Suppressor macrophage (primary cell): ENCODE measurements at regions not wholly inside any gene's neighbourhood (a gene's known extent, or its start where the extent isn't known, plus 50 kb on each side); places are given as distances from the start of the nearest gene placed in this dataset.
"Not testable (repeated sequence)": the region's sequence is repeated elsewhere in the genome, so short reads cannot be mapped to it uniquely, and the experiment has no call there.

Experiments used
- DNase-seq, 4 experiments: peaks; one replicate each; pipeline ENCODE4 v3.0.0-alpha.2; 2020 to 2022

DNA sequence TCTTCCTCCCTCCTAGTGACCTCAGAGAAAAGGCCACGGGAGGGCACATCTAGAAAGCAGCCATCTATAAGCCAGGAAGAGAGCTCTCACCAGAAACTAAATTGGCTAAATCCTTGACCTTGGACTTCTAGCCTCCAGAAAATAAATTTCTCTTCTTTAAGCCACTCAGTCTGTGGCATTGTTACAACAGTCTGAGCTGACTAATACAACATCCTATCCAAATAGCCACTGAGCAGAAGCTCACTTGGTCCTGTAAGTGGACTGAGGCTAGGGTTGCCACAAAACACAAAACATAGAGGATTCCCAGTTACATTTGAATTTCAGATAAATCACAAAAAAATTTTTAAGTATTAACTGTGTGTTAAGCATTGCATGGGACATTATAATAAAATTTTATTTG is 383.4 kb downstream of the MLLT3 start:
- no peak for DNase-seq

DNA sequence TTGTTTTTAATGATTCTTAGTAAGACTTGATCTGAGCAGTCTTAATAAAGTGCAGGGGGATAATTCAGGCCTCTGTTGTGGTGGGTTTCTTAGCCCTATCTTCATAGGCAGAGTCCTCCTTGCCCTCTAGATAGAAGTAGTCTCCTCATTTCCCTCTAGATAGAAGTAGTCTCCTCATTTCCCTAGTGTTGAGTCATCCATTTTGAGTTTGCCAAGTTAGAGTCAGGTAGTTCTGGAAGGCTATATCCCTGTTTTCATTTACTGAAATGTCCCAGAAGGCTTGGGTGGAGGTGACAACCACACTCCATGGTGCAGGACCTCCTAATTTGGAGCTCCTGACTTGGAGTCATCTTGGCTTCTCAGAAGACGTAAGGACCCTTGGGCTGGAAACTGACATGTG is 384.6 kb downstream of the MLLT3 start:
- DNase-seq, result no peak

DNA sequence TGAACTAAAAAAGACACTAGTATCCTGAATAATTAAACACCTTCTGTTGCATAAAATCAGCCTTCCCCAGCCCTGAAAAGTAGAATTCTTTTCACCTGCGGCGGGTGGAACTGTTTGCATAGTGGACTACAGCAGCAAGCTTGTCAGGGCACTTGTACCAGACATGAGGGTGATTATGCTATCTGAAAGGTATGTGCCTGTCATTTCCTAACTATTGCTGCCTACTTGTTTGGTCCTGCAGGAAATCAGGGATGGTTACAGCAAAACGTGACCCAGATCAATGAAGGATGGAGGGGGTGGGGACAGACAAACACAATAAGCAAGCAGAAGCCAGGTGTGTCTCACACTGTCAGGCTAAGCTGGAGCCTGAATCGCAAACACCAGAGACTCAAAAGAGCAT is 385.6 kb downstream of the MLLT3 start:
- no peak for DNase-seq

DNA sequence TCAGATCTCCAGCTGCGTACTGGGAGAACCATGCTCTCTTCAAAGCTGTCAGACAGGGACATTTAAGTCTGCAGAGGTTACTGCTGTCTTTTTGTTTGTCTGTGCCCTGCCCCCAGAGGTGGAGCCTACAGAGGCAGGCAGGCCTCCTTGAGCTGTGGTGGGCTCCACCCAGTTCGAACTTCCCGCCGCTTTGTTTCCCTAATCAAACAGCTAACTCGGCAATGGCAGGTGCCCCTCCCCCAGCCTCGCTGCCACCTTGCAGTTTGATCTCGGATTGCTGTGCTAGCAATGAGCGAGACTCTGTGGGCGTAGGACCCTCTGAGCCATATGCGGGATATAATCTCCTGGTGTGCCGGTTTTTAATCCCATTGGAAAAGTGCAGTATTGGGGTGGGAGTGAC is 387.1 kb downstream of the MLLT3 start:
- not testable (repeated sequence) for DNase-seq

DNA sequence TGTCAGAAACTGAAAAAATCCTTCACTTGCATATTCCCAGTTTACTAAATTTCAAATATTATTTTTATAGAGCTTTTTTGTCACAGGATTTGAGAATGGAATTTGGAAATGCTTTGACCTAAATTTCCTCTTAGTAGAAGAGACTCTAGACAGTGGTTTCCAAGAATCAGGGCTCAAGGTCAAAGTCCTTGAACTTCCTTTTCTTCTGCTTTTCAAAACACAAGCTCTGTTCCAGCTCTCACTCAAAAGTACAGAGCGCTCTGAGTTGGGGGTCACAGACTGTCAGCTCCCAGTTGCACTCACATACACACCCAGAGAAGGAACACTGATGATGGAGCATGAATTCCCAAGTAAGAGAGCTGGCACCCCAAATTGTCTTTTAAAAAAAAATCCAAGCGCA is 394.2 kb downstream of the MLLT3 start:
- no peak for DNase-seq

DNA sequence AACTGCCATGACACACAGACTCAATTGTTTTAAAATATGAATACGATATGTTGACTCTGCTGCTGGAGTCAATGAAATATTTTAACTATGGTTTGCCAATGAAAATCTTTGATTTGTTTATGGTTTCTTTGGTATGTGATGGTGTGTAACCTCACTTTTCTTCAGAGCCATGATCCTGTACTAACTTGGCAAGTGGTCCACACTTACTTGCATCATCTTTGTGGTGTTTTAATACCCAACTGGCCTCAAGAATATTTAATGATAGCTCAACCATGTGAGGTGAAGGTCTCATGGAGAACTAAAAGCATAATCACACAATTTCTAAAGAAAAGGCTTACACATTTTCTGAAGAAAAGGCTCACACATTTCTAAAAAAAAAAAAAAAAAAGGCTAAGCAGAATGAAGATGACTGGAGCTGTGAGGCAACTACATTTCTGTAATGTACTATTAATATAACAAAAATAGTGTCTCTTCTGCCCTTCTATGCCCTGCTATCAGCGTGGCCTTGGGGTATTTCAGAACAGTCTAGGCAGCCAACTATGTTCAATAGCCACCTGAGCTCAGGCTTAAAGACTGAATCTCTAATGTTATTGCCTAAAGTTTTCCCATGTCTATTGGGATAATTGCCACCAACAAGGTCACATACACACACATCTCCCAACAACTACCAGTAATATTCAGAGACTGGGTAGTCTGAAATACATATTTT is 395.0 kb downstream of the MLLT3 start:
- DNase-seq, result no peak

DNA sequence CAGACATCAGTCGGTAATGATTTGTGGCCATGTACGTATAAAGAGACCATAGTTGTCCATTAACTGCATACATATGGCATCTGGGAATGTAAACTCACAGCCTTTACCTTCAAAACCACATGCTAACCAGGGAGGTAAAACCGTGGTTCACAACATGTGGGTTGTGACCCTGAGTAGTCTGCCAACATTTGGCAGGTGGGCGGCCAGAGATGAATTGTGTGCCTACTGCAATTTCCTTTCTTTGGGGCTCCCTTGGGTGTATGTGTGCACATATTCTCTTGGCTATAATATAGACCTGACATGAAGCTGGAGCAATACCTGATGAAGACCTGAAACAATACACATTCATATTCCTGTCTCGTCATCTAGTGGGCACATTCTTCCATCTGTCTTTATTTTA is 396.0 kb downstream of the MLLT3 start:
- DNase-seq, result no peak

DNA sequence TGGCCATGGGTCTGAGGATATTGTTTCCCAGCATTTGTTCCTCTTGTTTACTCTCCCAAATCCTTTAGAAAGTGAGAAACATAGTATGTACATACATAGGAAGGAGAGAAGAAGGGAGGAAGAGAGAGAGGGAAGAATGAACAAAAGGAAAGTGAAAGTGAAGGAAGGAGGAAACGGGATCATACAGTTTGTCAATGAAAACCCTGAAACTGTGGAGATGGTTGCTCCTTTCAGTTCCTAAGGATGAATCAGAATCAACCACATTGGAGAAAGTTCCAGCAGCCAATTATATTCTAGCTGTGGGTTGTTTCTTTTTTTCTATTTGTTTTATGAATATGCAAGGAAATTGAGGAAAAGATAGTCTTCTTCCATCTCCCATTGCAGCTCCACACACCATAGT is 396.5 kb downstream of the MLLT3 start:
- no peak for DNase-seq

DNA sequence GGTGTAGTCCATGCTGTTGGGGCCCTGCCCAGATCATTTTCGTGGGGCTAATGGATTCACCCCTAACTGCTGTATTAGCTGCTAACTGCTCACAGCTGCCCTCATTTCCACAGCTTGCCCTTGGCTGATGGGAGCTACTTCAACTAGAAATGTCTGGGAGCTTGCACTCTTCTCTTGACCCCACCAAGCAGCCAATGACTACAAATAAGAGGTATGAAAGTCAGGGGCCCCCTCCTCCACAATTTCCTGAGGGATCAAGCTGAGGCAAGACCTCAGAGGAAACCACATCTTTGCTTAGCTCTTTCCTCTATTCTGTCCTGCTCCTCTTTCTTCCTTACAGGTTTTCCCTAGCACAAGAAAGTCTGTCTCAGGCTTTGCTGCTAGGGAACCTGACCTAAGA is 397.5 kb downstream of the MLLT3 start:
- no peak for DNase-seq

GRCh38 chr9:20220286-20220685 is 402.0 kb downstream of the MLLT3 start:
- DNase-seq, result no peak

DNA sequence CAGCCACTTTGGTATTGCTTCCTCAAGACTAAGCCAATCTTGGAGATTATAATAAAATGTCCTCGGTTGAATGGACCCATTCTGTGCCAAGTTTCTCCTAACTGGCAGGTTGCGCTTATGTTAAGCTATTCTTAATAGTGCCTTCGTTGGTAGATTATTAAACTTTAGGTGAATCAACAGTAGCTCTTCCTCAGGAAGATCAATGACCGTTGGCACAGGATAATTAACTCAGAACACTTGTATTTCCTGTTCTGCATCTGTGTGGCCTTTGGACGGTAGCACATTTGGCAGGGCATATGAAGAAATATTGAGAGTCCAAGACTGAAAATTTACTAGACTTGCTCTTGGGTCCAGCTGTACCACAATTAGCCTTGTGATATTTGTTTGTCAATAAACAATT is 402.9 kb downstream of the MLLT3 start:
- DNase-seq, result no peak

DNA sequence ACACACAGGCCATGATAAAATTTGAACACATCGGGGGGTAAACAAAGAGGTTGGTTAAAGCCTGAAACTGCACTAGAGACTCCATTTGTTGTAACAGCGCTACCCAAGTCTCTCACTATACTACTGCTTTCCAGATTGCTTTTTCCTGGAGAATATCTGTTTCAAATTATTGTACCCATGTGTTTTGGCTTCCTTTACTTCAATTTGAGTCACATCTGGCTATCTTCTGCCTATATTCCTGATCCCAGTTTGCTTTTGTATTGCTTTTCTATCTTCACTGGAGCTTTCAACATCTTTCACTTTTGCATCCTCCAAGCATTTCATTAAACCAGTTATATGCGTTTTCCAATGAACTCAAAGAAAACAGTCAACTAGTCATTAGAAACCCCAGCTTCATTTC is 404.7 kb downstream of the MLLT3 start:
- DNase-seq, result no peak

- no peak for DNase-seq
Observed at GRCh38 chr9:20216438-20216837, 405.9 kb downstream of the MLLT3 start.

DNA sequence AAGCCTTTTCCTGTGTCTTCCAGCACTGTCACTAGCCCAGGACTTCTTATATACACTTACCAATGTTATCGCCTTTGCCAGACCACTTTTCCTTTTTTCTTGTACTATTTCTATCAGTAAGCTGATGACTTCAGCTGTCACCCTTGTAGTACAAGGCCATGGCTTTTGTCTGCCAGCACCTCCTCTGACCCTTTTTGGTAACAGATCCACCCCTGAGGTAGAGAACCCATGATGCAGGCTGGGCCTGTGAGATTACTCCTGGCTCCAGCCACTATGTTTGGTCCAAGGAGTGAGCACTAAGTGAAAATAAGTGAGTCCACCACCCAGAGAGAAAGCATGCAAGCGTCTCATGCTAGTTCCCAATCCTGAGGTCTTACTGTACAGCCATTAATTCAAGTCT is 406.7 kb downstream of the MLLT3 start:
- no peak for DNase-seq

DNA sequence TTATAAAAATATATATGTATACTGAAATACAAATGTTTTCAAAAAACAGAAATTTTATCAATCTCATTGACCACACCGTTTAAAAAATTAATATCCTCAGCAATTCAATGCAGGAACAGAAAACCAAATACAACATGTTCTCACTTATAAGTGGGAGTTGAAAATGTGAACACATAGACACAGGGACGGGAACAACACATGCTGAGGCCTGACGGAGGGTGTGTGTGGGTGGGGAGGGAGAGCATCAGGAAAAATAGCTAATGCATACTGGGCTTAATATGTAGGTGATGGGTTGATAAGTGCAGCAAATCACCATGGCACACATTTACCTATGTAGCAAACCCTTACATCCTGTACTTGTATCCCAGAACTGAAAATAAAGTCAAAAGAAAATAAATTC is 409.5 kb downstream of the MLLT3 start:
- no peak for DNase-seq

GRCh38 chr9:20209391-20210340 is 412.6 kb downstream of the MLLT3 start:
- no peak for DNase-seq

DNA sequence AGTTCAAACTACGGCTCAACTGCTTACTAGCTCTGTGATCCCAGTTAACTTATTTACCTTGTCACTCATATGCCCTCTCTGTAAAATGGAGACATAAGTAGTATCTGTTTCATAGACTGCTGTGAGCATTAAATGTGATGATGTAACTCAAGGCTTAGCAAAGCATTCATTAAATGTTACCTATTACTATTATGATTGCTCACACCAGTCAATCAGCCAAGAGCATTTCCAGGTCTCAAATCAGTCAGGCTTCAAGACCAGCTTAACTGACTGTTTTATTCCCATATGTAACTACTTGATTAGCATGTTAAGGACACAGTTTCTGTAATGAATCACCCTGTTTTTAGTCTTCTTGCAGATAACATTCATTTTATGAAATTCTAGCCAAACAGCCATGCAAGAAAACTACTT is 413.3 kb downstream of the MLLT3 start:
- DNase-seq, result no peak

- DNase-seq, result no peak
Observed at GRCh38 chr9:20208226-20208625, 414.1 kb downstream of the MLLT3 start.

DNA sequence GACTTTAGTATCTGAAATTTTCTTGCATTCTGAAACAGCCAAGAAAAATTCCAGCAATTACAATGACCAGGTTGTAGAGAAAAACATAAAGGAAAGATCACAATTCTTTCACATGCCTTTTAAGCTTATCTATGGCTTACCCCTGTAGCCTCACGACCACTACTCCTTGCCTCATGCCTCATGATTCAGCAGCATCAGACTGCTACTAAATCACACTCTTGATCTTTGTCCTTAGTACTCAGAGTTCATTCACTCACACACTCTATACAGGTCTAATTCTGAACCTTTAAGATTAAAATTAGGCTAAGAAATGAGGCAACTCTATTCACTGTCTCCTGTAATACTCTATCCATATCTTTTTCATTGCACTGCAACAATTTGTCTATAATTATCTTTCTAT is 415.1 kb downstream of the MLLT3 start:
- no peak for DNase-seq

DNA sequence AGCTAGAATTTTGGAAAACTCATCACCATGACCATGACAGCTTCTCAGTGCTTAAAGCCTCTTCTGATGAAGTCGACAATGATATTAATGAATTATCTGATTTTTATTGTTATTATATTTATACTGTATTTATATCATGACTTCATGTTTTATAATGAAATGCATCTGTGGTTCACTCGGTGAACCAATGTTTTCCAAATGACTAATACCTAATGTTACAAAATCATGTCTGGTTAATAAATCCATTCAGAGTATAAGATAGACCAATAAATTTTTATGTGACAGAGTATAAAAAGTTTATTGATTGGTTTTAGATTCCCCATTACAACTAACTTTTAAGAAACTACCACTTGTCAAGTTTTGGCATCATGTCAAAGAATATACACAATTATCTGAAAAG is 416.5 kb downstream of the MLLT3 start:
- no peak for DNase-seq

DNA sequence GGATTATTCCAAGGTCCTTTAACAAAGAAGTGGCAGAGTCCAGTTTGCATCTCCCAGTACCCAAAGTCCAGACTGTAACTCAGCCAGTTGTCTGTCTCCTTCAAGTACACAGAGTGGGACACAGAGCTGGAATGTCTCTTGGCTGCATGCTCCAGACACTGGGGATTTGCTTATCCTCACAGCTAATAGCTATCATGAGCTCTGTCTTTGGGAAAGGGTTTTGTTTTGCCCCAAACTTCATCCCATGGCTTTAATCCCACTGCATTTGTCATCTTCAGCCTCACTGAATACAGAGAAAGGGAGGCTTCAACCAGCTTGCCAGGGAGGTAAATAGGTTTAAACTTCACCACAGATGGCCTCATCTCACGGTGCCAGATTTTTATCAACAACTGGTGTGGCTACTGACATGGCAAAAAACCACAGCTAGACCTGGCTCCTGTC is 412.2 kb upstream of the SLC24A2 start:
- no peak for DNase-seq

GRCh38 chr9:20200581-20200980 is 411.7 kb upstream of the SLC24A2 start:
- DNase-seq, result no peak

- DNase-seq, result no peak
Observed at GRCh38 chr9:20199111-20199510, 410.3 kb upstream of the SLC24A2 start.
